HL-60 (cell line): ENCODE measurements at regions not wholly inside any gene's neighbourhood (a gene's known extent, or its start where the extent isn't known, plus 50 kb on each side); places are given as distances from the start of the nearest gene placed in this dataset.

Experiments used
- DNase-seq, 2 experiments: peaks; one replicate each; pipeline ENCODE4 v3.0.0-alpha.2; 2010 to 2020; ENCODE audit warnings: low read depth in 1 of 2, low spot score in 1 of 2
- H3K27ac ChIP-seq: fragments of 250-450 bp; sonication (Bioruptor Pico); replicated peaks from 2 replicates; pipeline ENCODE4 v1.5.1; 2020; ENCODE audit warnings: mild to moderate bottlenecking, moderate library complexity
- H3K27me3 ChIP-seq: fragments of 250-450 bp; sonication (Bioruptor Pico); 2 replicates; pipeline ENCODE4 v1.5.1; 2021; ENCODE audit warnings: mild to moderate bottlenecking, moderate library complexity; ENCODE audit not compliant: insufficient read depth, poor library complexity, severe bottlenecking
- H3K4me3 ChIP-seq: replicated peaks from 2 replicates; pipeline ENCODE4 v1.5.1; 2011; ENCODE audit warnings: mild to moderate bottlenecking, control low read depth, low read length; ENCODE audit not compliant: insufficient read depth
- CTCF ChIP-seq: IDR thresholded peaks from one replicate; pipeline ENCODE4 v1.5.1; 2011; ENCODE audit warnings: low read length, control low read depth, inconsistent platforms; ENCODE audit not compliant: insufficient read depth
- GABPA ChIP-seq: IDR thresholded peaks from 2 replicates; pipeline ENCODE4 v1.6.1; 2012; ENCODE audit warnings: low read depth
- POLR2AphosphoS5 ChIP-seq: IDR thresholded peaks from 2 replicates; pipeline ENCODE4 v1.6.1; 2012; ENCODE audit warnings: low read depth
- REST ChIP-seq: IDR thresholded peaks from 2 replicates; pipeline ENCODE4 v1.6.1; 2012; ENCODE audit warnings: low read depth; ENCODE audit not compliant: insufficient replicate concordance
- SPI1 ChIP-seq: IDR thresholded peaks from 2 replicates; pipeline ENCODE4 v1.6.1; 2012; ENCODE audit warnings: low read depth, mild to moderate bottlenecking, borderline replicate concordance

- DNase-seq, result no peak
- Histone ChIP-seq H3K4me3 (no peak overlapping the region), H3K27me3 (no peaks in the 10 kb centered on the region), H3K27ac (no peak overlapping the region)
- TF ChIP-seq GABPA, result no peak
- no peak for TF ChIP-seq POLR2AphosphoS5
- TF ChIP-seq SPI1, result no peak
- TF ChIP-seq REST, result no peak
- no peak for TF ChIP-seq CTCF
Observed at GRCh38 chr12:90896821-90897220, 58.2 kb downstream of the CCER1 start.

GRCh38 chr12:90896164-90896563, 58.8 kb downstream of the CCER1 start:
- H3K27ac ChIP-seq, result no peak overlapping the region
- H3K4me3 ChIP-seq, result no peak overlapping the region
- TF ChIP-seq GABPA (no peak), POLR2AphosphoS5 (no peak), REST (no peak)
- DNase-seq, result no peak
- H3K27me3 ChIP-seq, result no peaks in the 10 kb centered on the region

- DNase-seq, result no peak
- Histone ChIP-seq H3K4me3 (no peak overlapping the region), H3K27me3 (no peaks in the 10 kb centered on the region), H3K27ac (no peak overlapping the region)
- TF ChIP-seq POLR2AphosphoS5 (no peak), REST (no peak), CTCF (no peak), GABPA (no peak), SPI1 (no peak)
Observed at GRCh38 chr12:90888316-90888715, 66.7 kb downstream of the CCER1 start.

GRCh38 chr12:90883456-90883855, 71.5 kb downstream of the CCER1 start:
- Histone ChIP-seq H3K27me3 (no peaks in the 10 kb centered on the region), H3K4me3 (no peak overlapping the region), H3K27ac (no peak overlapping the region)
- TF ChIP-seq POLR2AphosphoS5 (no peak), CTCF (no peak), SPI1 (no peak), GABPA (no peak), REST (no peak)
- no peak for DNase-seq
